ENCODE measurements at regions not wholly inside any gene's neighbourhood (a gene's known extent, or its start where the extent isn't known, plus 50 kb on each side); places are given as distances from the start of the nearest gene placed in this dataset.
"Not testable (repeated sequence)": the region's sequence is repeated elsewhere in the genome, so short reads cannot be mapped to it uniquely, and the experiment has no call there.

- DNase-seq (ENCODE audit: low read depth, low spot score): no peak
Observed at GRCh38 chr6:106849676-106850332, 124.7 kb downstream of the CD24 start.

- DNase-seq (ENCODE audit: low read depth, low spot score): no peak
Observed at GRCh38 chr6:106849120-106849519, 125.4 kb downstream of the CD24 start.

- DNase-seq (ENCODE audit: low read depth, low spot score): no peak
Observed at GRCh38 chr6:106847116-106847515, 127.4 kb downstream of the CD24 start.

- DNase-seq (ENCODE audit: low read depth, low spot score): no peak
Observed at GRCh38 chr6:106844930-106845329, 129.6 kb downstream of the CD24 start.

- DNase-seq (ENCODE audit: low read depth, low spot score): no peak
Observed at GRCh38 chr6:106832766-106833510, 141.6 kb downstream of the CD24 start.

- DNase-seq (ENCODE audit: low read depth, low spot score): no peak
Observed at GRCh38 chr6:106830930-106831329, 143.6 kb downstream of the CD24 start.

- no peak for DNase-seq (ENCODE audit: low read depth, low spot score)
Observed at GRCh38 chr6:106829451-106829850, 145.1 kb downstream of the CD24 start.

- DNase-seq (ENCODE audit: low read depth, low spot score): no peak
Observed at GRCh38 chr6:106827081-106827480, 147.4 kb downstream of the CD24 start.

GRCh38 chr6:106825156-106825555 is 149.4 kb downstream of the CD24 start:
- DNase-seq (ENCODE audit: low read depth, low spot score): no peak

- DNase-seq (ENCODE audit: low read depth, low spot score): no peak
Observed at GRCh38 chr6:106823732-106824351, 150.7 kb downstream of the CD24 start.

GRCh38 chr6:106823058-106823457 is 151.5 kb downstream of the CD24 start:
- no peak for DNase-seq (ENCODE audit: low read depth, low spot score)

GRCh38 chr6:106820412-106820852 is 154.1 kb downstream of the CD24 start:
- DNase-seq (ENCODE audit: low read depth, low spot score): no peak

- DNase-seq (ENCODE audit: low read depth, low spot score): no peak
Observed at GRCh38 chr6:106811088-106811686, 163.3 kb downstream of the CD24 start.

GRCh38 chr6:106808758-106809157 is 165.8 kb downstream of the CD24 start:
- no peak for DNase-seq (ENCODE audit: low read depth, low spot score)

- no peak for DNase-seq (ENCODE audit: low read depth, low spot score)
Observed at GRCh38 chr6:106807947-106808611, 166.4 kb downstream of the CD24 start.

- DNase-seq (ENCODE audit: low read depth, low spot score): not testable (repeated sequence)
Observed at GRCh38 chr6:106806253-106806652, 168.3 kb downstream of the CD24 start.

- no peak for DNase-seq (ENCODE audit: low read depth, low spot score)
Observed at GRCh38 chr6:106805771-106806170, 168.8 kb downstream of the CD24 start.

- DNase-seq (ENCODE audit: low read depth, low spot score): no peak
Observed at GRCh38 chr6:106804346-106805335, 169.9 kb downstream of the CD24 start.

- no peak for DNase-seq (ENCODE audit: low read depth, low spot score)
Observed at GRCh38 chr6:106803188-106803587, 171.3 kb downstream of the CD24 start.

GRCh38 chr6:106802139-106802538 is 172.4 kb downstream of the CD24 start:
- no peak for DNase-seq (ENCODE audit: low read depth, low spot score)

GRCh38 chr6:106801256-106801655 is 171.9 kb downstream of the QRSL1 start:
- no peak for DNase-seq (ENCODE audit: low read depth, low spot score)

Measured in brain pericyte (primary cell).